ENCODE measurements at regions not wholly inside any gene's neighbourhood (a gene's known extent, or its start where the extent isn't known, plus 50 kb on each side); places are given as distances from the start of the nearest gene placed in this dataset.

DNA sequence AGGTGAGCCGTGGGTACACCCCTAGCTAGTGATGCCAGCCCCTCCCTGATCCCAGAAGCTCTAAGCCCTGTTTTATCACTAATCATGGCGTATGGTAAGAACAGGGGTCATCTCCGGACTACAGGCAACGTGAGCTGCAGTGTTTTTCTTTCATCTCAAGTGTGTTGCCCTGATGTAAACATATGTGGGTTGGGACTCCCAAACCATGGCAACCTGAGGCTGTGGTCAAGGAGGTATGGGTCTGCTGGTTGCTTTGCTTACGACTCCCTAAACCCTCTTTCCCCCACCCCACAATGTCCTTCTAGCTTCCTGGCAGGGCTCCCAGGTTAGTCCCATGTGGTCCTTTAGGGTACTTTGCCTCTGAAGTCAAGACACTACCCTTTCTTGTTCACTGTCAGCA, 53.6 kb upstream of the AFF3 start:
- no peak overlapping the region for H3K4me3 ChIP-seq (ENCODE audit: low read depth, low read length)
- DNase-seq (ENCODE audit: low read depth): no peak
- TF ChIP-seq, protein P1, sequence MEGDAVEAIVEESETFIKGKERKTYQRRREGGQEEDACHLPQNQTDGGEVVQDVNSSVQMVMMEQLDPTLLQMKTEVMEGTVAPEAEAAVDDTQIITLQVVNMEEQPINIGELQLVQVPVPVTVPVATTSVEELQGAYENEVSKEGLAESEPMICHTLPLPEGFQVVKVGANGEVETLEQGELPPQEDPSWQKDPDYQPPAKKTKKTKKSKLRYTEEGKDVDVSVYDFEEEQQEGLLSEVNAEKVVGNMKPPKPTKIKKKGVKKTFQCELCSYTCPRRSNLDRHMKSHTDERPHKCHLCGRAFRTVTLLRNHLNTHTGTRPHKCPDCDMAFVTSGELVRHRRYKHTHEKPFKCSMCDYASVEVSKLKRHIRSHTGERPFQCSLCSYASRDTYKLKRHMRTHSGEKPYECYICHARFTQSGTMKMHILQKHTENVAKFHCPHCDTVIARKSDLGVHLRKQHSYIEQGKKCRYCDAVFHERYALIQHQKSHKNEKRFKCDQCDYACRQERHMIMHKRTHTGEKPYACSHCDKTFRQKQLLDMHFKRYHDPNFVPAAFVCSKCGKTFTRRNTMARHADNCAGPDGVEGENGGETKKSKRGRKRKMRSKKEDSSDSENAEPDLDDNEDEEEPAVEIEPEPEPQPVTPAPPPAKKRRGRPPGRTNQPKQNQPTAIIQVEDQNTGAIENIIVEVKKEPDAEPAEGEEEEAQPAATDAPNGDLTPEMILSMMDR (IDR thresholded peaks at IDR 0.05; ENCODE audit: insufficient read depth, low read depth, low read length, missing control alignments): no peak

GRCh38 chr2:100194951-100195350, 52.6 kb upstream of the AFF3 start:
- TF ChIP-seq, protein P1 (IDR thresholded peaks at IDR 0.05; ENCODE audit: insufficient read depth, low read depth, low read length, missing control alignments): no peak
- no peak for DNase-seq (ENCODE audit: low read depth)
- no peak overlapping the region for H3K4me3 ChIP-seq (ENCODE audit: low read depth, low read length)

DNA sequence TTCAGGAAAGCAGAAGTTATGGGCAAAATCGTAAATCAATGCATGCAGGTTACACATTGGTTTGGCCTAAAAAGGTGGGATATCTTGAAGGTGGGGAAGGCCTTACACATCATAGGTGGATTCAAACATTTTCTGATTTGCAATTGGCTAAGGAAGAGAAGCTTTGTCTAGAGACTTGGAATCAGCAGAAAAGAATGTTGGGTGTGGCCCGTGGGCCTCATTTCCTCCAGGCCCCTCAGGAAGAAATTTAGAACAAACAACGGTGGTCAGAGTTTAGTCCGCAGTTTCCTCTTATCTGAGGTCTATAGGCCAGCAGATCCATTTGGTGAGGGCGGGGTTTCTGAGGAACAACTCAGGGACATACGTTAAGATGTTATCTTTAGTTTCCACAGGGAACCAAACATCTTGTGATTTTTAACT, 50.9 kb upstream of the AFF3 start:
- TF ChIP-seq, protein P1 (IDR thresholded peaks at IDR 0.05; ENCODE audit: insufficient read depth, low read depth, low read length, missing control alignments): no peak
- no peak overlapping the region for H3K4me3 ChIP-seq (ENCODE audit: low read depth, low read length)
- no peak for DNase-seq (ENCODE audit: low read depth)

- no peak overlapping the region for H3K4me3 ChIP-seq (ENCODE audit: low read depth, low read length)
- no peak for DNase-seq (ENCODE audit: low read depth)
- TF ChIP-seq, protein P1 (IDR thresholded peaks at IDR 0.05; ENCODE audit: insufficient read depth, low read depth, low read length, missing control alignments): no peak
Observed at GRCh38 chr2:100192825-100193224, 50.4 kb upstream of the AFF3 start.

- no peak overlapping the region for H3K4me3 ChIP-seq (ENCODE audit: low read depth, low read length)
- TF ChIP-seq, protein P1 (IDR thresholded peaks at IDR 0.05; ENCODE audit: insufficient read depth, low read depth, low read length, missing control alignments): no peak
- no peak for DNase-seq (ENCODE audit: low read depth)
Observed at GRCh38 chr2:100192300-100192699, 49.9 kb upstream of the AFF3 start.
